HUES64 (cell line): ENCODE measurements at regions not wholly inside any gene's neighbourhood (a gene's known extent, or its start where the extent isn't known, plus 50 kb on each side); places are given as distances from the start of the nearest gene placed in this dataset.

Experiments used
- H3K27ac ChIP-seq: 2 replicates; pipeline ENCODE4 v1.7.0; 2013; ENCODE audit warnings: low read depth, low read length, inconsistent platforms
- H3K27me3 ChIP-seq: 2 replicates; pipeline ENCODE4 v1.6.1; 2013; ENCODE audit warnings: mild to moderate bottlenecking, low read length; ENCODE audit not compliant: insufficient read depth
- H3K36me3 ChIP-seq: 2 replicates; pipeline ENCODE4 v1.6.1; 2013; ENCODE audit warnings: mild to moderate bottlenecking, low read length; ENCODE audit not compliant: insufficient read depth
- H3K4me1 ChIP-seq: 2 replicates; pipeline ENCODE4 v1.6.1; 2013; ENCODE audit warnings: mild to moderate bottlenecking, low read length, moderate library complexity; ENCODE audit not compliant: insufficient read depth
- H3K4me3 ChIP-seq: 2 replicates; pipeline ENCODE4 v1.5.1; 2013; ENCODE audit warnings: mild to moderate bottlenecking, low read length, moderate library complexity
- H3K9ac ChIP-seq: 2 replicates; pipeline ENCODE4 v1.6.1; 2013; ENCODE audit warnings: mild to moderate bottlenecking, low read depth, low read length
- H3K9me3 ChIP-seq: 2 replicates; pipeline ENCODE4 v1.6.1; 2013; ENCODE audit warnings: low read depth, low read length; ENCODE audit not compliant: insufficient read depth
- WGBS: fragments of 150-250, 120-280 bp; methylation state at CpG from one replicate; pipeline ENCODE4 v1.1.7; 2013; ENCODE audit warnings: missing lambda C conversion rate; 5-methylcytosine and 5-hydroxymethylcytosine counted together

DNA sequence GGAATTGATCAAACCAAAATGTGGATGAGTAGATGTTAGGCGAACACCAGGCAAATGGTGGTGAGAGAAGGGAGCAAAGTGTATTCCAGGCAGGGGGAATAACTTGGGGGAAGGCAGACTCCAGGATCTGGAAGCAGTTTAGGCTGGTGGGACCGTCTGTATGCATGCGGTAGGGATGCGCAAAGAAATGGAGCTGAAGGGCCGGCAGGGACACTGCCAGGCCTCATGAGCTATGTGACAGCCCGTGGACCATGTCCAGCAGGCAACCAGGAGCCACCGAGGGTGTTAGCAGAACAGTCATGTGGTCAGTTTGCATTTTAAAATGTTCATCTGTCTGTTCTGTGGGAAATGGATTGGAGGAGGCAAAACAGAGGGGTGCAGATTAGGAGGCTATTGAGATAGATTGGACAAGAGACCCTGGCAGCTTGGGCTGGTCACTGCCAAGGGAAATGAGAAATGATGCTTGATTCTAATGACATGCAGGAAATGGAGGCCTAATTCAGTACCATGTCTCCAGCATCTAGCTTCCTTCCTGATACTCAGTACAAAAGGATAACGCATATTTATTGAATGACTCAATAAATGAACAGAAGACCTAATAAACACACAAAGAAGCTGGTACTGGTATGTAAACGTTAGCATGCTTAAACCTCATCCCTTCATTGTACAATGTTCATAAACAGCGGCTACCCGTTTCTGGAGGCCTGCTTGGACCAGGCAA lies 412.4 kb downstream of the BUD13 start:
- Histone ChIP-seq H3K9ac (no peak overlapping the region), H3K4me3 (no peak overlapping the region), H3K27ac (no peak overlapping the region), H3K36me3 (no peaks in the 10 kb centered on the region), H3K27me3 (no peaks in the 10 kb centered on the region; the same call in 1 of the 2 replicates), H3K9me3 (no peaks in the 10 kb centered on the region), H3K4me1 (peaks cover 11% of the 10 kb centered on the region)
- 93% methylated on average over 11 of the region's 11 CpGs for WGBS

DNA sequence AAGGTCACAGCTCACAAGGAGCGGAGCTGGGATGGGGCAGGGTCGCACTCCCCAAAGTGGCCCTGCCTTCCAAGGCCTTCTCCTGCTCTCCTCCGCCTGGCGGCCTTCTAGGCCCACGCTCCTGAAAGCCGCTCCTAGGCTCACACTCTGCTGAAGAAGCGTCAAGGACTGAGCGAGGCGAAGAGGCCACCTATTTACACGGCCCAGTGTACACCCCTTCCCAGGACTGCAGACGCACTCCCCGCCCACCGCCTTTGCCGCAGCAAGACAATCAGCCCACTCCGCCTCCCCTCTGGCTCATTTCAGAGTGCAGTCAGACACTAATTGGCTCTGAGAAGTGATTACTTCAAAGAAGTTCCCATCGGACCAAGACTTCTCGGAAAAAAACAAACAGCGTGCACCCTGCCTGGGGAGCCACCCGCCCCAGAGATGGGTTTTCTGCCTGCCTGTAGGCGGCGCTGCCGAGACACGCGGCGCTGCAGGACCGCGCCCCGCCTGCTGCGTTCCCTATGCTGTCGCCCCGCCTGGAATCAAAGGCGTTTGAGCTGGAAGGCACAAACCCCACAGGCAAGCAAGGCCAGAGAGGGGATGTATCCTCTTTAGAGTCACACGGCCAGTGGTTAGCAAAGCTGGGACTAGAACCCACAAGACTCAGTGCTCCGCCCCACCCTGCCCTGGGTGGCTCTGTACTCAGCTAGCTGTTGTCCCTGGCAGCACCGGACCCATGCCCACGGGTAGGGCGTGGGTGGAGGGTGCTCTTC lies 414.8 kb downstream of the BUD13 start:
- WGBS, result 60% methylated on average over 37 of the region's 37 CpGs
- no peak overlapping the region for H3K4me3 ChIP-seq
- H3K27me3 ChIP-seq, result no peaks in the 10 kb centered on the region; the same call in 1 of the 2 replicates
- peaks cover 11% of the 10 kb centered on the region for H3K4me1 ChIP-seq
- no peak overlapping the region for H3K27ac ChIP-seq
- no peaks in the 10 kb centered on the region for H3K36me3 ChIP-seq
- H3K9me3 ChIP-seq, result no peaks in the 10 kb centered on the region
- H3K9ac ChIP-seq, result no peak overlapping the region

DNA sequence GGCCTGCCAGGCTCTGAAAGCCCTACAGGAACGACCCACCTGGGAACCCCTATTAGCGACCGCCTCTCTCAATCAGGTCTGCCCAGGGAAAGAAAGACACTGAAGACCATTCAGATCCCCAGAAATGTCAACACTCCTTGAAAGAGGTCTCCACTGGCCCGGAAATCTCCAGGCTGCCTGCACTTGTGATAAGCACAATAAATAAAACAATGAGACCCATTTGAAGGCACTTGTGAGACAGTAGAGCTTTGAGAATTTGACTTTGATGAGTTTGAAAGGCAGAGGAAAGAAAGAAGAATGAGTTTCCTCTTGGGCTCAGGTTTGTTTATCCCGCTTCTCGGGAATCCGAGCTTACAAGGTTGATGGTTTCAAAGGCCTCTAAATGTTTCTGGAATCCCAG lies 416.3 kb downstream of the BUD13 start:
- no peaks in the 10 kb centered on the region; the same call in 1 of the 2 replicates for H3K27me3 ChIP-seq

DNA sequence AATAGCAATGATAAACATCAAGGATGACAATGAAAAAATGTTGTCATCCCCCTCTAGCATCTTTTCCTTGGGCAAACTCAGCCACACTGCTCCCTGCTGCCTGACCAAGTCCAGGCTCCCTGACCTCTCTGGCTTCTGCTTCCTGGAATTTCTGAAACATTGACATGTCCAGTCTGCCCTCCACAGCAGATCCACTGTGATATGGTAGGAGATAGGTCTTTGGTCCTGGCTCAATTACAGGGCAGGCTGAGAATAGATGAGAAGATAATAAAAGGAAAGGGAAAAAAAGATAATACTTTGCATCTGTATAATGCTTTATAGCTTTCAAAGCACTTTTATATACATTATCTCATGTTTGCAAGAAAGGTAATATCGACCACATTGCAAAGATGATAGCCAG lies 417.7 kb downstream of the BUD13 start:
- Histone ChIP-seq H3K27ac (no peak overlapping the region), H3K27me3 (no peaks in the 10 kb centered on the region; the same call in 1 of the 2 replicates), H3K4me3 (no peak overlapping the region), H3K9ac (no peak overlapping the region), H3K4me1 (peaks cover 3% of the 10 kb centered on the region), H3K36me3 (no peaks in the 10 kb centered on the region), H3K9me3 (no peaks in the 10 kb centered on the region)
- 94% methylated on average over 1 of the region's 1 CpG for WGBS

More for the DNA sequence above, 416.3 kb downstream of the BUD13 start:
- 83% methylated on average over 7 of the region's 7 CpGs for WGBS
- H3K27ac ChIP-seq, result no peak overlapping the region
- no peaks in the 10 kb centered on the region for H3K36me3 ChIP-seq
- no peaks in the 10 kb centered on the region for H3K9me3 ChIP-seq
- no peak overlapping the region for H3K9ac ChIP-seq
- H3K4me1 ChIP-seq, result peaks cover 3% of the 10 kb centered on the region
- no peak overlapping the region for H3K4me3 ChIP-seq

DNA sequence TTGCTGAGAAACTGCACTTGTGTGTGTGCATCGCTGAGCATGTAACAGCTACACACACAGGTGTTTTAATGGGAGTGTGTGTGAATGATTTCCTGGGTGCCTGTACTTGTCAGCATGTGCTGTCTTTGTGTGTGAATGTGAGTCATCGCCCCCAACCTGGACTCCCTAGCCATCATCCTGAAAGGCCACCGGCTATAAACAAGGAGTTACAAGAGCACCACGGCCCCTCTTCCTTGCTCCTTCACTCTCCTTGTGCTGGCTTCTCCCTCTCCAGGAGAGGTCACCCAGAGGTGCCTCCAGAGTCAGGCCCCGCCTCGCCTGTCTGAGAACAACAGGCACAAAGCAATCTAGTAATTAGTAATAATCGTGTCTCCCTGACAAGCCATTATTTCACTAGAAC lies 419.2 kb downstream of the BUD13 start:
- H3K9me3 ChIP-seq, result no peaks in the 10 kb centered on the region
- H3K4me1 ChIP-seq, result peaks cover 3% of the 10 kb centered on the region
- H3K27me3 ChIP-seq, result no peaks in the 10 kb centered on the region; the same call in 1 of the 2 replicates
- H3K4me3 ChIP-seq, result no peak overlapping the region
- H3K27ac ChIP-seq, result no peak overlapping the region
- H3K9ac ChIP-seq, result no peak overlapping the region
- 78% methylated on average over 7 of the region's 7 CpGs for whole genome bisulfite sequencing
- no peaks in the 10 kb centered on the region for H3K36me3 ChIP-seq

DNA sequence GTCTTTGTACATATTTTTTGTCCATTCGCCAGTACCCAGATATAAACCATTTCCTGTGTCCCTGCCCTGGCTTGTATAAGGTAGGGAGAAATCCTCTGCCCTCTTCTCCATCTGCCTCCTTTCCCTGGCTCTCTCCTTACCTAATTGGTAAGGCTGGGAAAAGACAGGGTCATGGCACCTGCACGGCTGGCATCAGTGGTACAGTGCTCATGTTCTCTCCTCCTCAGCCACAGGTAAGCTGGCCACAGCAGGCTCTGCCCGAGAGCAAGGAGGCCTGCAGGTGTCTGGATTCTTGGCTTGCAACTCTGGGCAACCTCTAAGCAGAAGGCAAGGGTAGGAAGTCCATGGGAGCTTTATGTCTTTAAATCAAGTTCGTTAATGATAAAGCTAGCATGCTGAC lies 419.9 kb downstream of the BUD13 start:
- 91% methylated on average over 3 of the region's 4 CpGs for WGBS
- Histone ChIP-seq H3K9me3 (peaks cover 5% of the 10 kb centered on the region; the same call in 1 of the 2 replicates), H3K4me1 (peaks cover 2% of the 10 kb centered on the region), H3K27ac (no peak overlapping the region), H3K4me3 (no peak overlapping the region), H3K27me3 (no peaks in the 10 kb centered on the region; the same call in 1 of the 2 replicates), H3K36me3 (no peaks in the 10 kb centered on the region), H3K9ac (no peak overlapping the region)

DNA sequence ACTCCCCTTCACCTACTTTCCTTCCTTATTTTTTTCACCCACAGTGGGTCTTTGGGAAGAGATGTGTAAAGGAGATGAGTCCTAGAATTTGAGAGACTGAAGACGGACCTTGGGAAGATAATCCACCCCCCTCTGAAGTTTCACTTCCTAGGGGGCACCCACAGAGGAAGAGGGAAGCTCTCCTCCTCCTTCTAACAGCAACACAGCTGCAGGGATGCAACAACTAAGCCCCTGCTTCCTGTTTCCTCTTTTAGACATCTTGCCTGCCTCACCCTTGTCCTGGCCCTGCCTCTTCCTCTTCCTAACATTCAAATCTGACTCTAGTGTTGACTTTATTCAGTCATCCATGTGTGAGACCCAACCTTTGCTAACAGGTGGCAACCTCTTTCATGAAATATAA lies 424.6 kb downstream of the BUD13 start:
- H3K27me3 ChIP-seq, result no peaks in the 10 kb centered on the region
- no peak overlapping the region for H3K27ac ChIP-seq
- H3K9me3 ChIP-seq, result peaks cover 13% of the 10 kb centered on the region; the same call in 1 of the 2 replicates
- WGBS, result 64% methylated on average over 1 of the region's 1 CpG
- H3K4me3 ChIP-seq, result no peak overlapping the region
- no peaks in the 10 kb centered on the region for H3K36me3 ChIP-seq
- no peaks in the 10 kb centered on the region for H3K4me1 ChIP-seq
- no peak overlapping the region for H3K9ac ChIP-seq

DNA sequence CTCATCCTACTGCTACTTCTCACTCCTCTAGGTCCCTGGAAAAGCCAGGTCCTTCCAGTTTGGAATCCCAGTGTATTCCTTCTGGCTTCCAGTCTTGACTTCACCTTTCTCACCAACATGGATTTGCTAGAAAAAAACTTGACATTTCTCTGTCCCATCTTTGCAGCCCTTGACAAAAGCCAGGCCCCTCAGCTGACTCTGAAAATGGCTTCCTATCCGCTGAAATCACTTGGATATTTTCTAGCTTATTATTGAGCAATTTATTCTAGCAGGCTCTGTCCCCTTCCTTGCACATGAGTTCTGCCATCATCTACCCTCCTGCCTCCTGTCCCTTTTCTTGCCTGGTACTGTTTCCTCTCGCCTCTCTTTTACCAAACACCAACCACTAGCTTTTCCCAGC lies 427.2 kb downstream of the BUD13 start:
- no peak overlapping the region for H3K9ac ChIP-seq
- H3K27me3 ChIP-seq, result no peaks in the 10 kb centered on the region
- H3K36me3 ChIP-seq, result no peaks in the 10 kb centered on the region
- H3K9me3 ChIP-seq, result peaks cover 13% of the 10 kb centered on the region; the same call in 1 of the 2 replicates
- H3K27ac ChIP-seq, result no peak overlapping the region
- H3K4me3 ChIP-seq, result no peak overlapping the region
- WGBS, result 95% methylated on average over 2 of the region's 2 CpGs
- no peaks in the 10 kb centered on the region for H3K4me1 ChIP-seq

DNA sequence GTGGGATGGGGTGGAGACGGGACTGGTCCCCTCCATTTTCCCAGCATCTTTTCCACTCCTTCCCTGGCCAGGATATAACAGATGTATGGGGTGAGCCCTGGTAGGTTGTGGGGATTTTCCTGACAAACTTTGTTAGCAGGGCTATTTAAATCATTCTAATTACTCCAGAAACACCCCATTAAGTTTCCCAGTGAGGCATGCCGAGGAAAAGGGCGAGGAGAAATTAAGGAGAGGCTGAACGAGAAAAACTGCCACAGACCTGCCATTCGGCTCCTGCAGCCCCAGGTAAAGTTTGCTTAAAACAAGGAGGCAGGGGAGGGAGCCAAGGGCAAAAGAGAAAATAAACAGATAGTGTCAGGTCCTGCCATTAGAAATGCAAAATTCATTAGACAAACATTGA lies 428.2 kb downstream of the BUD13 start:
- Histone ChIP-seq H3K27me3 (no peaks in the 10 kb centered on the region), H3K36me3 (no peaks in the 10 kb centered on the region), H3K27ac (no peak overlapping the region), H3K9ac (no peak overlapping the region), H3K9me3 (peaks cover 13% of the 10 kb centered on the region; the same call in 1 of the 2 replicates), H3K4me3 (no peak overlapping the region), H3K4me1 (no peaks in the 10 kb centered on the region)
- WGBS, result 96% methylated on average over 4 of the region's 5 CpGs

DNA sequence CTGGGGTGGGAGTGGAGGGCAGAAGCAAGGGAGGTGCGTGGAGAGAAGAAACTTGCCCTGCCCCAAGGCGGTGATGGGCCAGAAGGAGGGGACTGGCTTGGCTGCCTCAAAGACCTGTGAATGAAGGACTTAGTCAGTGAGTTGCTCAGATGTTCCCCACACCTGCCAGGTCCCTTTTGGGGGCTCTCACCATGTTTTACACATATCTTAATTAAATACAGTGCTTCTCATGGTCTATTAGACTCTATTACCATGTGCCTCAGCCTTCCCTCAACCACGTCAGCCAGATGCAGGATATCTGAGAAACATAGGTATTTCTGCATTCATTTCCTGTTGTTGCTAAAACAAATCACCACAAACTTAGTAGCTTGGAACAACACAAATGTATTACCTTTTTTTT lies 429.5 kb downstream of the BUD13 start:
- 90% methylated on average over 3 of the region's 3 CpGs for WGBS

DNA sequence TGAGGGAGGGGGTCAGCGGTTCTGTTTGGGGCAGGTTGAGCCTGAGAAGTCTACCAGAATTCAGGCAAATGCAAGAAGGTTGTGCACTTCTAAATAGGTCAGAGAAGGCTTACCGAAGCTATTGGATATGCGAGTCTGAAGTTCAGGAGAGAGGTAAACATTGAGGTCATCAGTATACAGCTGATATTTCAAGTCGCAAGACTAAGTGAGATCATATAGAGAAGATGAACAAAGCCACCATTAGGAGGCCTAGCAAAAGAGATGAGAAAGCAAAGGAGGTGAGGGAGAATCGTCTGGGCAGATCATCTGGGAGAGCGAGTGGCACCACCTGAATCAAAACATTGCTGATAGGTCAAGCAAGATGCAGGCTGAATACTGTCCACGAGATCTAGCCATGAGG lies 430.6 kb downstream of the BUD13 start:
- Histone ChIP-seq H3K4me3 (no peak overlapping the region), H3K9me3 (0 out of 2 replicates have a peak, but pooled peaks cover 7% of the 10 kb centered on the region), H3K27ac (no peak overlapping the region), H3K9ac (no peak overlapping the region), H3K36me3 (no peaks in the 10 kb centered on the region), H3K4me1 (no peaks in the 10 kb centered on the region), H3K27me3 (no peaks in the 10 kb centered on the region)
- WGBS, result 90% methylated on average over 7 of the region's 7 CpGs

More for the DNA sequence above, 429.5 kb downstream of the BUD13 start:
- no peak overlapping the region for H3K9ac ChIP-seq
- no peak overlapping the region for H3K4me3 ChIP-seq
- no peaks in the 10 kb centered on the region for H3K27me3 ChIP-seq
- no peaks in the 10 kb centered on the region for H3K36me3 ChIP-seq
- no peak overlapping the region for H3K27ac ChIP-seq
- H3K4me1 ChIP-seq, result no peaks in the 10 kb centered on the region
- peaks cover 11% of the 10 kb centered on the region; the same call in 1 of the 2 replicates for H3K9me3 ChIP-seq
